Naive B cell (primary cell): ENCODE measurements at regions not wholly inside any gene's neighbourhood (a gene's known extent, or its start where the extent isn't known, plus 50 kb on each side); places are given as distances from the start of the nearest gene placed in this dataset.
"Not testable (repeated sequence)": the region's sequence is repeated elsewhere in the genome, so short reads cannot be mapped to it uniquely, and the experiment has no call there.

Experiments
- ATAC-seq, 2 donors: fragments of 150-1000 bp; cut with Tn5 transposase; 2 replicates each; pipeline ENCODE4 v1.10.0; 2021; ENCODE audit warnings: low read depth in 2 of 2, mild to moderate bottlenecking in 2 of 2, moderate library complexity in 2 of 2
- DNase-seq: peaks from one replicate; pipeline ENCODE4 v3.0.0; 2022
- H3K27ac Mint-ChIP-seq, 6 donors: one replicate each; pipeline ENCODE4 v1.8.0; 2020 to 2022; ENCODE audit warnings: mild to moderate bottlenecking in 6 of 6, mixed read lengths in 6 of 6, moderate library complexity in 5 of 6, inconsistent platforms in 2 of 6
- H3K27me3 Mint-ChIP-seq, 3 donors: one replicate each; pipeline ENCODE4 v1.8.0; 2021 to 2022; ENCODE audit warnings: mixed read lengths in 3 of 3, mild to moderate bottlenecking in 1 of 3
- H3K36me3 Mint-ChIP-seq, 2 donors: one replicate each; pipeline ENCODE4 v1.8.0; 2020 to 2022; ENCODE audit warnings: mixed read lengths in 2 of 2, inconsistent platforms in 1 of 2, mild to moderate bottlenecking in 1 of 2
- H3K4me1 Mint-ChIP-seq, 3 donors: one replicate each; pipeline ENCODE4 v1.8.0; 2020 to 2022; ENCODE audit warnings: mixed read lengths in 3 of 3, inconsistent platforms in 1 of 3, mild to moderate bottlenecking in 1 of 3, moderate library complexity in 1 of 3
- H3K4me3 Mint-ChIP-seq, 8 donors: one replicate each; pipeline ENCODE4 v1.8.0; 2020 to 2022; ENCODE audit warnings: mild to moderate bottlenecking in 8 of 8, mixed read lengths in 8 of 8, moderate library complexity in 8 of 8, inconsistent platforms in 2 of 8
- H3K9me3 Mint-ChIP-seq, 7 donors: one replicate each; pipeline ENCODE4 v1.8.0; 2020 to 2022; ENCODE audit warnings: mixed read lengths in 7 of 7, mild to moderate bottlenecking in 5 of 7, inconsistent platforms in 2 of 7, moderate library complexity in 1 of 7

- no peak for DNase-seq
- H3K4me3 Mint-ChIP-seq, result no peak overlapping the region
- H3K27ac Mint-ChIP-seq, result no peak overlapping the region
- no peaks in the 10 kb centered on the region for H3K36me3 Mint-ChIP-seq
- ATAC-seq, result no peak
- no peaks in the 10 kb centered on the region for H3K4me1 Mint-ChIP-seq
- H3K9me3 Mint-ChIP-seq, result peaks cover 0 to 6% (median 0%) of the 10 kb centered on the region in 7 donors
- H3K27me3 Mint-ChIP-seq, result no peaks in the 10 kb centered on the region
Measured at GRCh38 chr2:49861821-49862220, 707.5 kb upstream of the FSHR start.

GRCh38 chr2:49860834-49861233 lies 706.5 kb upstream of the FSHR start:
- no peak for DNase-seq
- Mint-ChIP-seq H3K27me3 (no peaks in the 10 kb centered on the region), H3K36me3 (no peaks in the 10 kb centered on the region), H3K4me1 (no peaks in the 10 kb centered on the region), H3K27ac (no peak overlapping the region), H3K4me3 (no peak overlapping the region), H3K9me3 (peaks cover 0 to 9% (median 0%) of the 10 kb centered on the region in 7 donors)
- no peak for ATAC-seq

- H3K9me3 Mint-ChIP-seq, result peaks cover 0 to 9% (median 0%) of the 10 kb centered on the region in 7 donors
Measured at GRCh38 chr2:49860170-49860569, 705.9 kb upstream of the FSHR start.

GRCh38 chr2:49858657-49859056 lies 704.3 kb upstream of the FSHR start:
- ATAC-seq (no peak), DNase-seq (no peak)
- Mint-ChIP-seq H3K9me3 (peaks cover 0 to 9% (median under 1%) of the 10 kb centered on the region in 7 donors), H3K4me1 (no peaks in the 10 kb centered on the region), H3K36me3 (no peaks in the 10 kb centered on the region), H3K27ac (no peak overlapping the region), H3K4me3 (no peak overlapping the region), H3K27me3 (no peaks in the 10 kb centered on the region)

More at GRCh38 chr2:49860170-49860569, 705.9 kb upstream of the FSHR start:
- no peak overlapping the region for H3K27ac Mint-ChIP-seq
- DNase-seq (no peak), ATAC-seq (no peak)
- H3K36me3 Mint-ChIP-seq, result no peaks in the 10 kb centered on the region
- no peak overlapping the region for H3K4me3 Mint-ChIP-seq
- H3K4me1 Mint-ChIP-seq, result no peaks in the 10 kb centered on the region
- no peaks in the 10 kb centered on the region for H3K27me3 Mint-ChIP-seq

- ATAC-seq (no peak), DNase-seq (no peak)
- Mint-ChIP-seq H3K4me3 (no peak overlapping the region), H3K36me3 (no peaks in the 10 kb centered on the region), H3K27ac (no peak overlapping the region), H3K9me3 (peaks cover 0 to 12% (median 2%) of the 10 kb centered on the region in 7 donors), H3K27me3 (no peaks in the 10 kb centered on the region), H3K4me1 (no peaks in the 10 kb centered on the region)
Measured at GRCh38 chr2:49858113-49858490, 703.8 kb upstream of the FSHR start.

GRCh38 chr2:49857371-49858112 lies 703.2 kb upstream of the FSHR start:
- no peak for ATAC-seq
- H3K9me3 Mint-ChIP-seq, result peaks cover 0 to 13% (median 2%) of the 10 kb centered on the region in 7 donors
- H3K4me1 Mint-ChIP-seq, result no peaks in the 10 kb centered on the region
- no peaks in the 10 kb centered on the region for H3K27me3 Mint-ChIP-seq
- no peak overlapping the region for H3K27ac Mint-ChIP-seq
- H3K4me3 Mint-ChIP-seq, result no peak overlapping the region
- no peaks in the 10 kb centered on the region for H3K36me3 Mint-ChIP-seq
- no peak for DNase-seq

GRCh38 chr2:49845671-49846070 lies 691.4 kb upstream of the FSHR start:
- no peak for DNase-seq
- no peak overlapping the region for H3K4me3 Mint-ChIP-seq
- peaks cover 0 to 8% (median 3%) of the 10 kb centered on the region in 7 donors for H3K9me3 Mint-ChIP-seq
- H3K27ac Mint-ChIP-seq, result no peak overlapping the region
- ATAC-seq, result no peak
- H3K36me3 Mint-ChIP-seq, result no peaks in the 10 kb centered on the region
- no peaks in the 10 kb centered on the region for H3K4me1 Mint-ChIP-seq
- peaks cover 0 to 3% (median 0%) of the 10 kb centered on the region in 3 donors for H3K27me3 Mint-ChIP-seq

- H3K27ac Mint-ChIP-seq, result no peak overlapping the region
- H3K36me3 Mint-ChIP-seq, result no peaks in the 10 kb centered on the region
- H3K27me3 Mint-ChIP-seq, result peaks cover 0 to 3% (median 0%) of the 10 kb centered on the region in 3 donors
- DNase-seq, result no peak
- H3K4me1 Mint-ChIP-seq, result no peaks in the 10 kb centered on the region
- ATAC-seq, result no peak
- H3K4me3 Mint-ChIP-seq, result no peak overlapping the region
- H3K9me3 Mint-ChIP-seq, result peaks cover 0 to 8% (median 3%) of the 10 kb centered on the region in 7 donors
Measured at GRCh38 chr2:49845021-49845420, 690.7 kb upstream of the FSHR start.

GRCh38 chr2:49844113-49844512 lies 689.8 kb upstream of the FSHR start:
- not testable (repeated sequence) for DNase-seq, H3K27ac Mint-ChIP-seq

GRCh38 chr2:49843314-49843713 lies 689.0 kb upstream of the FSHR start:
- Mint-ChIP-seq H3K27me3 (peaks cover 0 to under 1% (median 0%) of the 10 kb centered on the region in 3 donors), H3K4me1 (no peaks in the 10 kb centered on the region), H3K9me3 (peaks cover 0 to 8% (median 3%) of the 10 kb centered on the region in 7 donors), H3K4me3 (no peak overlapping the region), H3K36me3 (no peaks in the 10 kb centered on the region), H3K27ac (no peak overlapping the region)
- ATAC-seq (no peak), DNase-seq (no peak)

More at GRCh38 chr2:49844113-49844512, 689.8 kb upstream of the FSHR start:
- H3K4me3 Mint-ChIP-seq, H3K36me3 Mint-ChIP-seq, H3K4me1 Mint-ChIP-seq, H3K9me3 Mint-ChIP-seq, ATAC-seq, H3K27me3 Mint-ChIP-seq: not testable (repeated sequence)

GRCh38 chr2:49840428-49840975 lies 686.2 kb upstream of the FSHR start:
- Mint-ChIP-seq H3K36me3 (no peaks in the 10 kb centered on the region), H3K4me3 (no peak overlapping the region), H3K27ac (no peak overlapping the region), H3K4me1 (no peaks in the 10 kb centered on the region), H3K9me3 (peaks cover 0 to 8% (median 3%) of the 10 kb centered on the region in 7 donors), H3K27me3 (no peaks in the 10 kb centered on the region)
- DNase-seq (no peak), ATAC-seq (no peak)

- no peaks in the 10 kb centered on the region for H3K27me3 Mint-ChIP-seq
- peak overlapping the region in 1 of 8 donors; percentile 66 for H3K4me3 Mint-ChIP-seq
- peaks cover 0 to 8% (median 3%) of the 10 kb centered on the region in 7 donors for H3K9me3 Mint-ChIP-seq
- ATAC-seq (no peak), DNase-seq (no peak)
- no peaks in the 10 kb centered on the region for H3K4me1 Mint-ChIP-seq
- H3K27ac Mint-ChIP-seq, result no peak overlapping the region
- H3K36me3 Mint-ChIP-seq, result no peaks in the 10 kb centered on the region
Measured at GRCh38 chr2:49839818-49840217, 685.5 kb upstream of the FSHR start.

GRCh38 chr2:49837561-49838293 lies 683.4 kb upstream of the FSHR start:
- Mint-ChIP-seq H3K4me3 (no peak overlapping the region), H3K9me3 (peaks cover 0 to 5% (median 0%) of the 10 kb centered on the region in 7 donors), H3K27me3 (no peaks in the 10 kb centered on the region), H3K27ac (peak overlapping the region in 1 of 6 donors; percentile 5), H3K4me1 (no peaks in the 10 kb centered on the region), H3K36me3 (no peaks in the 10 kb centered on the region)
- DNase-seq (no peak), ATAC-seq (no peak)

GRCh38 chr2:49836017-49836416 lies 681.7 kb upstream of the FSHR start:
- Mint-ChIP-seq H3K9me3 (peaks cover 0 to 5% (median 0%) of the 10 kb centered on the region in 7 donors), H3K27me3 (no peaks in the 10 kb centered on the region), H3K4me3 (no peak overlapping the region), H3K27ac (no peak overlapping the region), H3K36me3 (no peaks in the 10 kb centered on the region), H3K4me1 (no peaks in the 10 kb centered on the region)
- ATAC-seq, result no peak
- DNase-seq, result no peak
